ENCODE measurements at regions not wholly inside any gene's neighbourhood (a gene's known extent, or its start where the extent isn't known, plus 50 kb on each side); places are given as distances from the start of the nearest gene placed in this dataset.
A peak's percentile ranks its signal among the peaks of the same experiment; 100 is the strongest.

DNA sequence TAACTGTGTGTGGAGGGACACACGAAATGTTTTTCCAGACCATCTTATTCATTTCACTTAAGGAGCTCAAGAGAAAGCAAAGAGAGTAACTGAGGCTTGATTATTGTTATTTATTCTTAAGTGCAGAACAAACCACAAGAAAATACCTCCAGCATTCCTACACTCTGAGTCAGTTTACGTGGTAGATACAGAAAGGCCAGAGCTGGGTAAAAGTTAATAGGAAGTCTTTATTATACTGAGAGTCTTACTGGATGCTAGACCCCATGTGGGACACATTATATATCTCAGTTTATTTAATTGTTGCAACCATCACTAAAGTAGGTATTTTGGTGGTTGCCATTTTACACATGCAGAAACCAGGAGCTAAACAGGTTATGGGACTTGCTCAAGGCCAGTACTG is 261.4 kb upstream of the POU2AF2 start:
- DNase-seq (ENCODE audit: low read depth, low spot score), result no peak

DNA sequence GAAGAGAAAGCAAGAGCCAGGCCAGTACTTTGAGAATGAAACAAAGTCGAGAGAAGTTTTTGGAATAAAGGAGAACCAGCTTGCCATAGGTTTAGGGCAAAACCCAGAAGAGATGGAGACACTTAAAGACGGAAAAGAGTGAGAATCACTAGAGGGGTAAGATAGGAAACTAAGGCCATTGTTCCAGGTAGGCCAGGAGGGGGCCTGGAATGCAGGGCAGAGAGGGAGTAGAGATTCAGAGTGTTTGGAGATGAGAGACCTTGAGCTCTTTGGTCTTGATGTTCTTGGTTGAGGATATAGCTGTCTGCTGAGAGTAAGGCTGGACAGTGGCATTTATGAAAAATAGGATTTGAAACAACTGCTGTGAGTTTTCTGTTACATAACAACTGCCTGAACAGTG is 263.3 kb upstream of the POU2AF2 start:
- no peak for DNase-seq (ENCODE audit: low read depth, low spot score)

DNA sequence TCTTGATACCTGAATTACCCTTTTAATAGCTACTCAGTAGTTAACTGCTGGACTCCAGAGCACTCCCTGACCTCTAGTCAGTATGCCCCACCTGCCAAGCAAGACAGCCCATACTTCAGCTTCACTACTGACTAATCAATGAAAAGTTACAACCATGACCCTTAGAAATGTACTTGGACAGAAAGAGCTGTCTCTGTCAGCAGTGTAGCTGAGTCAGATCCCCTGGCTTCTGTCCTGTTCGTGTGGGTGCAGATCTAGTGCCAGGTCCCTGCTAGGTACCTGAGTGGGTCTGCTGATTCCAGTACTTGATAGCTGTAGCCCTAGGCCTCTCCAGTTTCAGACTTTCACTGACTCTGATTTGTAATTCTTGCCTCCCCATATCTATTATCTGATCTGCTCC is 265.8 kb upstream of the POU2AF2 start:
- no peak for DNase-seq (ENCODE audit: low read depth, low spot score)

DNA sequence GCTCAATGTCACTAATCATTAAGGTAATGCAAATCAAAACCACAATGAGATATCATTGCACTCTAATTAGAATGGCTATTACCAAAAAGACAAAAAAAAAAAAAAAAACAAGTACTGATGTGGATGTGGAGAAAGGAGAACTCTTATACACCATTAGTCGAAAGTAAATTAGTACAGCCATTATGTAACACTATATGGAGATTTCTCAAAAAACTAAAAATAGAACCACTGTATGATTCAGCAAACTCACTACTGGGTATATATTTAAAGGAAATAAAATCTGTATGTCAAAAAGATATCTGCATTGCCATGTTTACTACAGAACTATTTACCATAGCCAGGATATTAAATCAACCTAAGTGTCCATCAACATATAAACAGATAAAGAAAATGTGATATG is 265.4 kb upstream of the ARHGAP20 start:
- no peak for DNase-seq (ENCODE audit: low read depth, low spot score)

DNA sequence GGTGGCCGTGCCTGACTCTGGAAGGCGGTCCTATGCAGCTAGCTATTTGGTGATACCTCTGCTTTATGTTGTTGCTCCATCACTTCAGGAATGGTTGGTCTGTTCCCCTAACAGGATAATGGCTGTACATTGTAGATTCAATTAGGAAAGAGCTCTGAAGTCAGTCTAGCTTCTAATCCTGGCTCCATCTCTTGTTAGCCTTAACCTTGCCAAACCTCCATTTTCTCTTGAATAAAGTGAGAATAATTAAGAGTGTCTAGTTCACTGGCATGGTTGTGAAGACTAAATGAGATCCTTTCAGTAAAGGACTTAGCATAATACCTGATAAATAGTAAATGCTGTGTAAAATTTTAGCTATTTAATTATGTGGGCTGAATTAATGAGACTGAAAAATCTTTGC is 262.5 kb upstream of the ARHGAP20 start:
- DNase-seq (ENCODE audit: low read depth, low spot score), result no peak

DNA sequence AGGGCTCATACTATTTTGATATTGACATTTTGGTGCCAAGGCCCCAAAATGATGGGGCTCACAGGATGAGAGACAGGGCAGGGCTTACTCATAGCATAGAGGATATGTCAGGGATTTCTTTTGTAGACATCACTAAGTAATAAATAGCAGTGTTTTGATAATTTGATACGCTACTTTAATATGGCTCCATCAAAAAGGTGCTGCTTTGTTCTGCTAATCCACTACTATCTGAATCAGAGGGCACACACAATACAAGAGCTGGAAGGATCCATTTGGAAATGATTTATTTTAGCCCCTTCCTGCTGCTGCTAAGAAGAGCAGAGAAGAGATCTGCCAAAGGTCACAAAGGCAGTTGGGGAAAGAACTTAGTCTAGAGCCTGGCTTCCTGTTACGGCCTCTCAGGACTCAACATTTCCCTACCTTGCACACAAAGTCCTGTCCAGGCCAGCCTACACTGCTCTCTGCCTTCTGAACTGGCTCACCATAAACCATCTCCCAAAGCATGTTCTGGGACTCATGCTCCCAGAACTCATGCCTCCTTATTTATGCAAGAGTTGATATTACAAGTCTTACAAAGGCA is 261.3 kb upstream of the ARHGAP20 start:
- DNase-seq (ENCODE audit: low read depth, low spot score), result no peak

DNA sequence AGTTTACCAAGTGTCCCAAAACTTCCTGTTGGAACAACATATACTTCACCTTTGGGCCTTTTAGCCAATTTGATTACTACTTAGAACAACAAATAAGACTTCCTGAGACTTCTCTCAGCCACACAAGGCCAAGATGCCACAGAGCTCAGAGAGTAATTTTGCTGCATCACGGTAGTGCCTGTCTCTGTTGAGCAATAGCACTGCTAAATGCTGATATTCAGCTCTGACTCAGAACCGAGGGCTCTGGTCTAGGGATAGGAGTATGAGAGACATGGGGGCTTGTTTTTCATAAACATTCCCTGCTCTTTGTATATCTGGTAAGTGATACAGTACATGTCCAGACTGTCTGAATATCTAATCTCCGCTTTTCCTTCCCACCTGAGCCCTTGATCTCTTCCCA is 260.4 kb upstream of the ARHGAP20 start:
- no peak for DNase-seq (ENCODE audit: low read depth, low spot score)

DNA sequence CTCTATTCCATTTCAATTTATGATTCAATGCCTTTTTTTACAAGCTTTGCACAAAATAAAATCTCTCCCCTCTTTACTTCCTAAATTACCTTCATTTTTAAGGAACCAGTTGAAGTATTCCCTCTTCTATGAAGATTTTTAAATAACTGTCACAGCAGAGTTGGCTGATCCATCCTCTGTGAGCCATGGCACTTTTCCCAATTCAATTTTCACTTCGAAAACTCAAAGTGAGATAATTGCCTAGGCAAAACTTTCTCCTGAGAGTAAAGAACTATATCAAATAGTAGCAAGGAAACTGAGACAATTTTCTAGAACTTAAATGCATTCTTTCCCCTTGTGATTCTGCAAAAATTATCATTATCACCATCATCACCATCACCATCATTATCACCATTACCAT is 259.9 kb upstream of the ARHGAP20 start:
- no peak for DNase-seq (ENCODE audit: low read depth, low spot score)

DNA sequence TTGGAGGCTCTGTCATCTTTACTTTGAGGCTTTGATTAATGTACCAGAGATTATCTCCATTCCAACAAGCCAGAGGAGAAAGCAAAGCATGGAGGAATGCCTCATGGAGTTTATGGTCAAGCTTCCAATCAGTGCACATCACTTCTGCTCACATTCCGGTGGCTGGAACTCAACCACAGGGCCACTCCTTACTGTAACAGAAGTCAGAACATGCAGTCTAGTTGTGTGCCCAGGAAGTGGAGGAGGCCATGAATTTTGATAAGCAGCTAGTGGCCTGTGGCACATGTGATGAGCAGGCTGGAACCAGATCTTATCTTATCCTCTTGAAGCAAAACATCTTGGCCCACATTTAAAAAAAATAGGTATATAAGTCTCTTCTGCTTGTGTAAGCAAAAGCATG is 258.9 kb upstream of the ARHGAP20 start:
- no peak for DNase-seq (ENCODE audit: low read depth, low spot score)

DNA sequence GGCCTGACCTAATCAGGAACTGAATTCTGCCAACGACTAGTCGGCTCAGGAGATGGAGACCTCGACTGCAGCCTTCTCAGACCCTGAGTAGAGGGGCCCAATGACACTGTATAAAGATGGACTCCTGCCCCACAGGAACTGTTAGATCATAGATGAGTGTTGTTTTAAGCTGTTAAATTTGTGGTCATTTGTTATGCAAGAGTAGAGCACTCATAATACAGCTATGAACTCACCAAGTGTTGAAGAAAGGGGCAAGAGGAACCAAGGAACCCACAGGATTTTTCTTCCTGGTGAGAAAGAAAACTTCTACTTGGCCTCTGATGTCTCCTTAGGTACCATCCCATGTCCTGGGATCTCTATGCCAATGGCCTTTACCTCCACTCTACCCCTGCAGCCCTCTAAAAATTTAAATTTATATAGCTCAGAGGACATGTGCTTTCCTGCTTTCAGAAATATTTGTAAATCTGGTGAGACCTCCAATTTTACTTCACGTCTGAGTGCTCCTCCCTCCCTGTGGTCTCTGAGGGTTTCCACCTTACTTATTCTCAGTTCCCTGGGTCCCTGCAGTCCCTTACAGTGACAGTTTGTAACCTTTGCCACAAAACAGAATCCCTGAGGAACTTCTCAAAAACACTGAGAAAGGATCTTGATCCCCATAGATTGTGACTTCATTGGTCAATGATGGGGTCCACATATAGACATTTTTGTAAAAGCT is 256.3 kb upstream of the ARHGAP20 start:
- DNase-seq (ENCODE audit: low read depth, low spot score), result no peak

DNA sequence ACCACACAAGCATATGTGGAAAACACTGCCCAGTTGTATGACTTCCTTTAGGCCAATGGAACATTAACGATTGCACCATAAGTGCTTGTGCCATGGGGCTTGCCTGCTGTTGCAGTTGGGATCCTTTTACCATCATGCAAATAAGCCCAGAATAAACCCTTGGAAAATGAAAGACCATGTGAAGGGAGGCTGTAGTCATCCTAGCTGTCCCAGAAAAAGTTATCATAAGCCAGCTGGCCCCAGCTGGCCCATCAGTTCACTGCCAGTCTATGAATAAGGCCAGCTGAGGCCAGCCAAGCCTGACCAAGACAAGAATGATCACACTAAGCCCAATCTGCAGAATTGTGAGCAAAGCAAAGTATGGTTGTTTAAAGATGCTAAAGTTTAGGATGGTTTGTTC is 253.9 kb upstream of the ARHGAP20 start:
- no peak for DNase-seq (ENCODE audit: low read depth, low spot score)

DNA sequence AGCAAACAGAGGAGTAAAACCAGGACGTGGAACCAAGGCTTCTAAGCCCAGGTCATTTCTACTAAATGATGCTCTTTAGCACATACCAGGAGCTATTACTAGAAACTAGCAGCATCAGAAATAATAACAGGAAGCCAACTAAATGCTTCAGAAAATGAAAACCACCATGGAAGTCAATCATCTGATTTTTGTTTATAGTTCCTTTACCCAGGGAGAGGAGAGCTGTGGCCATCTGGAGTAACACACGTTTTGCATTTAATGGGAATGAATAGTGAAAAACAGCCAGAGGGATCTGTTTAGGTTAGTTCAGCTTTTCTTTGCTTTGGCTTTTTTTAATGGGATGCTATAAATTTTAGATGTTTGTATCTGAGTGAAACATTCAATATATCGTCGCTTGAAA is 250.7 kb upstream of the ARHGAP20 start:
- no peak for DNase-seq (ENCODE audit: low read depth, low spot score)

DNA sequence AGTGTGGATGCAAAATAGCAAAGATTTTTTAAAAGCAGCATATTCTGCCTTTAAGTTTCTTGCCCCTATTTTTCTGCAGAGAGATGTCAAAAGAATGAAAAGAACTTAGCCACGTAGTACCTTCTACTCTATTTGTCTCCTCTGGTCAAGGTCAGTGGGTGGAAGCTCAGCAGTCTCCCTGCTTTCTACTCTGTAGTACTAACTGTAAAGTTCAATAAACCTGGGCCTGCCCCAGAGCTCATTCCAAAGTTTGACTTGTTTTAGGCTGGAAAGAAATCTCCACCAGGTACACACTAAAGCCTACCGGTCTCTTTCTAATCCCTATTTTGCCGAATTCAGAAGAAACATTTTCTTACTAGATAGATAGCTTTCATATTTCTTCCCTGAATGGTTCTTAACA is 247.9 kb upstream of the ARHGAP20 start:
- no peak for DNase-seq (ENCODE audit: low read depth, low spot score)

DNA sequence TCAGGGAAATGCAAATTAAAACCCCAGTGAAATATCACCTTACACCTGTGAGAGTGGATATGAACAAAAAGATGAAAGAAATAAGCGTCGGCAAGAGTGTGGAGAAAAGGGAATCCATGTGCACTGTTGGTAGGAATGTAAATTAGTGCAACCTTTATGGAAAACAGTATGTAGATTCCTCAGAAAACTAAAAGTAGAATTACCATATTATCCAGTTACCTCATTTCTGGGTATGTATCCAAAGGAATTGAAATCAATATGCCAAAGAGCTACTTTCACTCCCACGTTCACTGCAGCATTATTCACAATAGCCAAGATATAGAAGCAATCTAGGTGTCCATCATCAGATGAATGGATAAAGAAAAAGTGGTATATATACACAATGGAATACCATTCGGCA is 246.0 kb upstream of the ARHGAP20 start:
- no peak for DNase-seq (ENCODE audit: low read depth, low spot score)

DNA sequence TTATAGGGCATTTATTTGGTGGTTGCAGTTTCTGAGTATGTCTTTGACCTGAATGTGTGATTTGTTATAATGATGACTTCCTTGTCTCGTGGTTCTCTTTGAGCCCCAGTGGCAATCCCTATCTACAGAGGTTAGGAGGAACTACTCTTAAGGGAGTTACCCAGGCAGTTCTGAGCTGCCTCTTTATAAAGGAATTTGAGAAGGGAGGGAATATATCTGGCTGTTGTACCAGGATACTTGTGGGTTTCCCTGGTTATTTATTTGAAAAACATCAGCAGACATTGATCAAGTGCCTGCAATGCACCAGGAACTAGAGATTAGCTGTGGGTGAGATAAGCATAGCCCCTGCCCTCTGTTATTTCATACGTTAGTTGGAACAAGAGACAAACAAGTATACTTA is 243.5 kb upstream of the ARHGAP20 start:
- no peak for DNase-seq (ENCODE audit: low read depth, low spot score)

DNA sequence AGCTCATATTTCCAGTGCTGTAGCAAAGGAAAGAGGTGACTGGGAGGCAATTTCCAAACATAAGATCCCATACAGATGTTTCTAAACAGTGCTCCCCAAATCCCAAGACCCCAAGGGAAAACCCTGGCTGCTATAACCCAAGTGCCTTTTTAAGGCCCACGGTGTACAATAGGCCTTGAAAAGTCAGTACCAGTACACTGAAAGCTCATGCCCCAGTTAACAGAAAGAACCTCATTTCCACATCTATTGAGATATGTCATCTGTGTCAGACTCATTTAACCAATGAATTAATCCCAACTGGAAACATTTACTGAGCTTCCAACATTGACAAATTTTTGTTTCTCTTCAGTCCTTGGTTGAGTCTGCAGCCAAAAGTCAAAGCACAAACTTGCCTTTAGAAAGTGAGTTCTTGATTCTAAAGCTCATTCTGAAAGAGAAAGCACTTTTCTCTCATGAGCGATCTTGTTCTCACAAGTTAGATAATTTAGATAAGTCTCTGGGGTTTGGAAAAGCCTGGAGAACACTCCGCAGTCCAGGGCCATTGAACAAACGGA is 239.8 kb upstream of the ARHGAP20 start:
- DNase-seq (ENCODE audit: low read depth, low spot score), result no peak

DNA sequence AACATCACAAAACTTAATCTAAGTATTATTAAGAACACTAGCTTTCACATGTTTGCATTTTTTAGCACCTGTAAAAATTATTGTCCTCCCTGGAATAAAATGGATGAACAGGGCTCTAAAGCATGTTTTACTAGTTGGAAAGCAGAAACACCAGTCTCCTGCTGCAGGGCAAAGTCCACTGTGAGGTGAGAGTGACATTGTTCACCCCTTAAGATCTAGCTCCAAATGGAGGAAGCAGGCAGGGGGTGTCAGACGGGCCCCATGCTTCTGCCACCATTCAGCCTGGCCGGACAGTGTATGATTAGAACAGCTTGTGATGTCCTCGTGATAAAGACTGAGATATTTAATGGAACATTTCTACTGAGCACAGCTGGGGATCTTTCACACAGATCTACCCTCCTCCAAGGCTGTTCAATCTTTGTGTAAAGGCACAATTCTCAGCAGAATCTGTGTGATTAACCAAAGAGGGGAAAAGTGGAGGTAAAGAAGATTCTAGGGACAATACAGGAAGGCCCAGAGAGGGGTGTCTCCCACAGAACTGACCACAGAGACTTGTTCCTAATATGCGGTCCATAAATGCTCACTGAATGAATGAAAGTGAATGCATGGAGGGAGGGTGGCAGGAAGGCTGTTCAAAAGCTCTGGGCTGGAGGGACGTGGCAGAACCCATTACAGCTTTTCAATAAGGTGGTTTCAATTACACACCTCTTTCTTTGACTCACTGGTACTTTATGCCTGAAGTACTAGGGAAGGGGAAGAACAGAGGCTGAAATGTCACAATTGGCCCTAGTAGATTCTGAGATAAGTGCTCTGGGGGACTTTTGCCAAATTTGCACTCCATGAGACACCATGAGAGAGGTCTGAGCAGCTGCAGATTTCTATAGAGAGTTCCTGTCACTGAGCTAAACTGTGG is 239.1 kb upstream of the ARHGAP20 start:
- no peak for DNase-seq (ENCODE audit: low read depth, low spot score)

DNA sequence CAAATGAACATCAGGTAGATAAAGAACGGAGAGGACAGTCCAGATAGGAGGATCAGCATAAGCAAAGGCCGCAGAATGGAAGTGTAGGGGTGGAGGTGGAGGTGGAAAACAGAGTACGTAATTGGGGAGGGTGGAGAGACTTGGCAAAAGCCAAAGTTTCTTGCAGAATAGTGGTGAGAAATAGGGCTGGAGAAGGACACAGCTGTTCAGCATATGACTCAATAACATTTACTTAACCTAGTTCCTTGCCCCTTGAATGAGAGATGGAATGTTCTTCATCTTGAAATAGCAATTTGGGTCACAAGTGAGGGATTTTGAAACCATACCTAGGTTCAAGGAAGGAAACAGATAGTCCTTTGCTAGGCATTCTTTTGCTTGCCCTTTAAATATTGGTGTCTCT is 235.9 kb upstream of the ARHGAP20 start:
- DNase-seq (ENCODE audit: low read depth, low spot score), result no peak

DNA sequence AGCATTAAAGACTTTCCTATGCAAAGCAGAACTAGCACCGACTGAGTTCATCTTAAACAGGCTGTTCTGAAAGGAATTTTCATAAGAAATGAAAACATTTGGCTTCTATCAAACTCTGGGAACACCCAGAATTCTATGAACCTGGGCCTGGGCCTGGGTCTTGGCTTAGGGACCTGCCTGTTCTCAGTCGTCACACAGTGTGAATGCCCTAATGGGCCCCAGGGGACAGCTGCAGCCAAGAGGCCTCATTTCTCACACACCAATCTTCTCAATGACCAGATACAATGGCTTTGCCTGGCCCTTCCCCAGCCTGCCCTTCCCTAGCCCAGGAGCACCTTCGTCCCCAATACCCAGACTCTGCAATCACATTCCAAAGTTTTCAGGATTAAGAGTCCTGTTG is 234.9 kb upstream of the ARHGAP20 start:
- peak; percentile 29 for DNase-seq (ENCODE audit: low read depth, low spot score)

DNA sequence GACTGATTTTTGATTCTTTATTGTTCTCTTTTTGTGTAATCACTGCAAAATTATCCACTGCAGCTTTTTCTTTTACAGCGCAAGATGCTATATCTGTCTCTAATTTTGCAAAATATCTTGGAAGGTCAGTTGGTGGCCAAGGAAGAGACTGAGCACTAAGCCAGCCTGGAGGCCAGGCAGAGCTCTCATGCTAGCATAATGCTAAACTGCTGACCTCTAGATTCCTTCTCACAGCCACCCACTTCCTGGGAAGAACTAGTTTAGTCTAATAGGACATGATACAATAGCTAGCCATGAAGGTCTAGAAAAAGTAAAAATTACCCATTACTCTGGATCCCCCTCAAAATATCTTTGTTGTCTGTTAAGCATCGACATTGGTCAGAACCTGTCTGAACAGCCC is 227.2 kb upstream of the ARHGAP20 start:
- no peak for DNase-seq (ENCODE audit: low read depth, low spot score)

DNA sequence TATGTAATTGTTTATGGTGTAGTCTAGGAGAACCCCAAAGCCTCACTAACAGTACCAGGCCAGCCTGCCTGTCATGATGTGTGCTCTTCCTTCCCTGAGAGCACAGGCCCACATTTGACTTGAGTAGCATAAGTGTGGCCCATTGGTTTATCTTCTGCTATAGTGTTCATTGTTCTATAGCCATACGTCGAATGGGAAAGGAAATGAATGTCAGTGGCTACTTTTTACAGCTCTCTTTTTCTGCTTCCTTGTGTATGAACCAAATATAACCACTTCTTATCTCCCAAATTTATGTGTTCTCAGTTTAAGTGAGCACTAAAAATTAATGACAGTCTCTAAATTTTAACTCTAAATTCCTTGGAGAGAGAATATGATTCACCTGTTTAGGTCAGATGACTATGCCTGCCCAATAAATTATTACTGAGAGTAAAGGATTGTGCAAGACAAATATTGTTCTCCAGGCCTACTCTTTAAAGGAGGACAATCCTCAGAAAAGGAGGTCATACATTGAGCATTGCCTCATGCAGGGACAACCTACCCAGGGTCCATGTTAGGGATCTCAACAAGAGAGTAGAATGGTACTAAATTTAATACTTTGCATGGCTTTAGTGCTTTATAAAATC is 222.9 kb upstream of the ARHGAP20 start:
- DNase-seq (ENCODE audit: low read depth, low spot score), result no peak

DNA sequence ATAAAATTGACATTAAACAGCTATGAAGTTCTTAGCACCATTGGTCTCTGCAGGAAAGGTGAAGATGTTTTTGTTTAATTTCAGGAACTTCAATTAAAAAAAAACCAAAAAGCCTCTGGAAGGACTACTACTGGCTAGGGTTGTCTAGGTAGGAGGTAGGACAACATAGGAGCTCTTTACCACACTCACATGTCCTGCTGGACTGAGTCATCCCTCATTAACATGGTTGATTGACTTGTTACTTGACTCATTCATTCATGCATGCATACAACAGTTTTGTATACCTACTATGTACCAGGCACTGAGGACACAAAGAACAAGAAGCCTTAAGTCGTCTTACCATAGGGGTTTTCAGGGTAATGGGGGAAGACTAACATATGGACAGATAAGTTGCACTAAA is 216.9 kb upstream of the ARHGAP20 start:
- DNase-seq (ENCODE audit: low read depth, low spot score), result no peak
